HepG2 (cell line): ENCODE measurements at regions not wholly inside any gene's neighbourhood (a gene's known extent, or its start where the extent isn't known, plus 50 kb on each side); places are given as distances from the start of the nearest gene placed in this dataset.

Experiments used
- ADNP ChIP-seq: sonication (generic); formaldehyde crosslinking; IDR thresholded peaks from 2 replicates; pipeline ENCODE4 v1.4.0; 2020; ENCODE audit warnings: missing genetic modification reagents
- MYC ChIP-seq: sonication (generic); formaldehyde crosslinking; IDR thresholded peaks from 2 replicates; pipeline ENCODE4 v1.9.0; 2021; ENCODE audit warnings: missing genetic modification reagents, borderline replicate concordance
- MYNN ChIP-seq: sonication (generic); formaldehyde crosslinking; IDR thresholded peaks from 2 replicates; pipeline ENCODE4 v1.4.0; 2020; ENCODE audit warnings: mild to moderate bottlenecking, low read depth, missing genetic modification reagents
- PCBP2 ChIP-seq: fragments of 200-400 bp; formaldehyde crosslinking; optimal IDR thresholded peaks from 2 replicates; pipeline ENCODE3; 2018; ENCODE audit warnings: low read length, low read depth; ENCODE audit not compliant: poor library complexity, severe bottlenecking
- POLR2AphosphoS5 ChIP-seq: IDR thresholded peaks from 2 replicates; pipeline ENCODE4 v1.6.1; 2012; ENCODE audit warnings: low read depth, low read length
- SMAD9 ChIP-seq: sonication (generic); formaldehyde crosslinking; IDR thresholded peaks from 2 replicates; pipeline ENCODE4 v1.5.1; 2020; ENCODE audit warnings: mild to moderate bottlenecking, missing genetic modification reagents
- TCF7 ChIP-seq: sonication (generic); IDR thresholded peaks from 2 replicates; pipeline ENCODE4 v1.6.1; 2016; ENCODE audit warnings: antibody characterized with exemption, low read depth
- TF ChIP-seq, protein P1 (sequence below): sonication (generic); formaldehyde crosslinking; IDR thresholded peaks from 2 replicates; pipeline ENCODE4 v1.5.0; 2020; ENCODE audit warnings: mild to moderate bottlenecking, missing genetic modification reagents, moderate library complexity
- TF ChIP-seq, protein P2 (sequence below): IDR thresholded peaks from 2 replicates; pipeline ENCODE4 v1.6.1; 2012; ENCODE audit warnings: inconsistent platforms

DNA sequence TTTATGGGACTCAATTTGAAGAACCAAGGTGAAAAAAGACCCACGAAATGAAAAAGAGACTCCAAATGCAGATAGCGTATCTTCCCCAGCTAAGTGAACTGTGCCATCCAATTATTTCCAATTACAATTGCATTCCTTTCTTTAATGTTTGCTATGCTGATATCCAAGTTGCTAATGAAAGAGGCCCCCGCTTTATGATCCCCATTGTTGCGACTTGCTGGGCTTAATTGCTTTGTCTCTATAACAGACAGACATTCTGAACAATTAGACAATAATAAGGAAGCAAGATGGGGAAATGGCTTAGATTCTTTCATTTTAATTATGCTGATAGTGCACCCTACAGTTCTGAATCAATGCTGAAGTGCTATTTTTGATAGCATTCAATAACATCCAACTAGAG lies 354.3 kb downstream of the KIF4B start:
- TF ChIP-seq, protein P1, sequence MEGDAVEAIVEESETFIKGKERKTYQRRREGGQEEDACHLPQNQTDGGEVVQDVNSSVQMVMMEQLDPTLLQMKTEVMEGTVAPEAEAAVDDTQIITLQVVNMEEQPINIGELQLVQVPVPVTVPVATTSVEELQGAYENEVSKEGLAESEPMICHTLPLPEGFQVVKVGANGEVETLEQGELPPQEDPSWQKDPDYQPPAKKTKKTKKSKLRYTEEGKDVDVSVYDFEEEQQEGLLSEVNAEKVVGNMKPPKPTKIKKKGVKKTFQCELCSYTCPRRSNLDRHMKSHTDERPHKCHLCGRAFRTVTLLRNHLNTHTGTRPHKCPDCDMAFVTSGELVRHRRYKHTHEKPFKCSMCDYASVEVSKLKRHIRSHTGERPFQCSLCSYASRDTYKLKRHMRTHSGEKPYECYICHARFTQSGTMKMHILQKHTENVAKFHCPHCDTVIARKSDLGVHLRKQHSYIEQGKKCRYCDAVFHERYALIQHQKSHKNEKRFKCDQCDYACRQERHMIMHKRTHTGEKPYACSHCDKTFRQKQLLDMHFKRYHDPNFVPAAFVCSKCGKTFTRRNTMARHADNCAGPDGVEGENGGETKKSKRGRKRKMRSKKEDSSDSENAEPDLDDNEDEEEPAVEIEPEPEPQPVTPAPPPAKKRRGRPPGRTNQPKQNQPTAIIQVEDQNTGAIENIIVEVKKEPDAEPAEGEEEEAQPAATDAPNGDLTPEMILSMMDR (CRISPR knock-in tag): no peak
- no peak for TF ChIP-seq ADNP
- TF ChIP-seq TCF7: no peak
- TF ChIP-seq MYNN (CRISPR knock-in tag): no peak
- TF ChIP-seq MYC (CRISPR knock-in tag): no peak
- no peak for TF ChIP-seq SMAD9 (CRISPR knock-in tag)
- TF ChIP-seq, protein P2, sequence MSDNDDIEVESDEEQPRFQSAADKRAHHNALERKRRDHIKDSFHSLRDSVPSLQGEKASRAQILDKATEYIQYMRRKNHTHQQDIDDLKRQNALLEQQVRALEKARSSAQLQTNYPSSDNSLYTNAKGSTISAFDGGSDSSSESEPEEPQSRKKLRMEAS: no peak
- TF ChIP-seq PCBP2: no peak
- TF ChIP-seq POLR2AphosphoS5: no peak
